Body of pancreas (tissue), 4 donors: ENCODE measurements at regions not wholly inside any gene's neighbourhood (a gene's known extent, or its start where the extent isn't known, plus 50 kb on each side); places are given as distances from the start of the nearest gene placed in this dataset.

Experiments used
- ATAC-seq: fragments of 150-250 bp; one replicate; pipeline ENCODE4 v1.9.1; 2016
- DNase-seq, 4 donors: peaks; one replicate each; pipeline ENCODE4 v3.0.0-alpha.2; 2019
- H3K27ac ChIP-seq, 4 donors: fragments of 200-600 bp; sonication (generic); 1 replicate in 3 of 4; 2 replicates in 1 of 4; pipeline versions ENCODE4 v1.5.1 to v1.6.1; 2016 to 2019; ENCODE audit warnings: mild to moderate bottlenecking in 1 of 4, mixed read lengths in 1 of 4, moderate library complexity in 1 of 4
- H3K27me3 ChIP-seq, 2 donors: fragments of 200-600 bp; sonication (generic); one replicate each; pipeline ENCODE4 v1.6.0; 2016; ENCODE audit warnings: mild to moderate bottlenecking in 1 of 2
- H3K36me3 ChIP-seq, 2 donors: fragments of 200-600 bp; sonication (generic); replicated peaks in 1 of 2; 2 replicates each; pipeline ENCODE4 v1.5.1; 2016; ENCODE audit warnings: low read depth in 2 of 2; ENCODE audit not compliant: insufficient read depth in 1 of 2
- H3K4me1 ChIP-seq: fragments of 200-600 bp; sonication (generic); one replicate; pipeline ENCODE4 v1.6.0; 2016
- H3K4me3 ChIP-seq, 2 donors: fragments of 200-600 bp; sonication (generic); 1 replicate in 1 of 2; 2 replicates in 1 of 2; pipeline ENCODE4 v1.5.1; 2016 to 2019
- H3K9me3 ChIP-seq, 3 donors: fragments of 200-600 bp; sonication (generic); 1 replicate in 2 of 3; 2 replicates in 1 of 3; pipeline ENCODE4 v1.5.1; 2016
- CTCF ChIP-seq, 7 experiments: fragments of 450-650 bp in 4 of 7; fragments of 200-600 bp in 3 of 7; sonication (generic) in 3 of 7; IDR thresholded peaks; one replicate each; pipeline ENCODE4 v1.5.1; 2016 to 2019; ENCODE audit warnings: antibody characterized with exemption in 7 of 7
- POLR2A ChIP-seq, 3 donors: fragments of 450-650 bp; IDR thresholded peaks; one replicate each; pipeline ENCODE4 v1.6.1; 2016; ENCODE audit warnings: antibody characterized with exemption in 3 of 3, mild to moderate bottlenecking in 2 of 3
- WGBS, 2 donors: methylation state at CpG; one replicate each; pipeline ENCODE4 v1.1.5; 2017; 5-methylcytosine and 5-hydroxymethylcytosine counted together
- intact Hi-C: fragments of 100-400 bp; cut with DNase I; formaldehyde crosslinking; loops from one replicate; pipeline ENCODE4 v1.15.1; 2023

GRCh38 chr10:6327961-6328698, 125.4 kb downstream of the PFKFB3 start:
- intact Hi-C loops, result no loop called here
- DNase-seq (no peak), ATAC-seq (no peak)
- H3K9me3 ChIP-seq, result no peaks in the 10 kb centered on the region
- no peaks in the 10 kb centered on the region for H3K27me3 ChIP-seq
- WGBS, 2 donors, result 86 to 94% methylated on average over 10 of the region's 10 CpGs
- TF ChIP-seq POLR2A (IDR thresholded peaks at IDR 0.05) (no peak), CTCF (IDR thresholded peaks at IDR 0.05) (no peak)
- H3K36me3 ChIP-seq, result no peaks in the 10 kb centered on the region
- no peak overlapping the region for H3K27ac ChIP-seq
- H3K4me1 ChIP-seq, result no peaks in the 10 kb centered on the region
- H3K4me3 ChIP-seq, result no peak overlapping the region

GRCh38 chr10:6328699-6329423, 126.1 kb downstream of the PFKFB3 start:
- TF ChIP-seq POLR2A (IDR thresholded peaks at IDR 0.05), result no peak
- TF ChIP-seq CTCF (IDR thresholded peaks at IDR 0.05), result no peak
- intact Hi-C loops, result no loop called here
- peak in 1 of 4 donors; percentile 38 for DNase-seq
- WGBS, 2 donors, result 79 to 81% methylated on average over 11 of the region's 11 CpGs
- no peak for ATAC-seq
- Histone ChIP-seq H3K27ac (no peak overlapping the region), H3K27me3 (no peaks in the 10 kb centered on the region), H3K4me3 (no peak overlapping the region), H3K4me1 (no peaks in the 10 kb centered on the region), H3K36me3 (no peaks in the 10 kb centered on the region), H3K9me3 (no peaks in the 10 kb centered on the region)

GRCh38 chr10:6333086-6333485, 130.4 kb downstream of the PFKFB3 start:
- H3K36me3 ChIP-seq, result no peaks in the 10 kb centered on the region
- H3K27me3 ChIP-seq, result no peaks in the 10 kb centered on the region
- WGBS, 2 donors, result 88% methylated on average over 4 of the region's 4 CpGs; no CpG with 5 or more reads in 1 of the 2 donors
- H3K27ac ChIP-seq, result no peak overlapping the region
- no peak for TF ChIP-seq CTCF (IDR thresholded peaks at IDR 0.05)
- DNase-seq (no peak), ATAC-seq (no peak)
- no peak overlapping the region for H3K4me3 ChIP-seq
- H3K4me1 ChIP-seq, result no peaks in the 10 kb centered on the region
- H3K9me3 ChIP-seq, result no peaks in the 10 kb centered on the region
- intact Hi-C loops, result no loop called here

GRCh38 chr10:6333973-6334372, 131.2 kb downstream of the PFKFB3 start:
- 77 to 78% methylated on average over 2 of the region's 2 CpGs for WGBS, 2 donors
- Histone ChIP-seq H3K4me3 (no peak overlapping the region), H3K36me3 (no peaks in the 10 kb centered on the region), H3K9me3 (no peaks in the 10 kb centered on the region), H3K27me3 (no peaks in the 10 kb centered on the region), H3K4me1 (no peaks in the 10 kb centered on the region), H3K27ac (no peak overlapping the region)
- ATAC-seq (no peak), DNase-seq (no peak)
- no peak for TF ChIP-seq CTCF (IDR thresholded peaks at IDR 0.05)
- TF ChIP-seq POLR2A (IDR thresholded peaks at IDR 0.05), result no peak
- intact Hi-C loops, result no loop called here
